Left ventricle myocardium inferior (tissue), 1 donor: ENCODE measurements at regions not wholly inside any gene's neighbourhood (a gene's known extent, or its start where the extent isn't known, plus 50 kb on each side); places are given as distances from the start of the nearest gene placed in this dataset.
A peak's percentile ranks its signal among the peaks of the same experiment; 100 is the strongest.
"Not testable (repeated sequence)": the region's sequence is repeated elsewhere in the genome, so short reads cannot be mapped to it uniquely, and the experiment has no call there.

Experiments used
- DNase-seq: peaks from one replicate; pipeline ENCODE4 v3.0.0-alpha.2; 2020
- H3K27ac ChIP-seq: fragments of 200-600 bp; replicated peaks from 2 replicates; pipeline ENCODE4 v1.8.0; 2021
- H3K27me3 ChIP-seq: fragments of 200-600 bp; 2 replicates; pipeline ENCODE4 v1.8.0; 2021; ENCODE audit warnings: low read depth
- H3K36me3 ChIP-seq: fragments of 200-600 bp; 2 replicates; pipeline ENCODE4 v1.8.0; 2021
- H3K4me1 ChIP-seq: fragments of 200-600 bp; 2 replicates; pipeline ENCODE4 v1.8.0; 2021
- H3K4me3 ChIP-seq: fragments of 200-600 bp; 2 replicates; pipeline ENCODE4 v1.8.0; 2021; ENCODE audit warnings: mild to moderate bottlenecking, moderate library complexity
- H3K9me3 ChIP-seq: fragments of 200-600 bp; replicated peaks from 2 replicates; pipeline ENCODE4 v1.8.0; 2021
- intact Hi-C: fragments of 100-400 bp; cut with micrococcal nuclease; formaldehyde crosslinking; loops from one replicate; pipeline ENCODE4 v1.11.0; 2022
- donor health status: DM: no; HTN: yes; CAD: no; lungs with severe emphysema.

- H3K9me3 ChIP-seq, H3K27ac ChIP-seq, H3K27me3 ChIP-seq, H3K4me1 ChIP-seq, H3K36me3 ChIP-seq, H3K4me3 ChIP-seq, DNase-seq, intact Hi-C loops: not testable (repeated sequence)
These were observed 176.9 kb downstream of the ZNF37A start for GRCh38 chr10:38271031-38271430.

- H3K4me1 ChIP-seq, H3K36me3 ChIP-seq, H3K27ac ChIP-seq, DNase-seq, H3K4me3 ChIP-seq, intact Hi-C loops, H3K9me3 ChIP-seq, H3K27me3 ChIP-seq: not testable (repeated sequence)
These were observed 180.7 kb downstream of the ZNF37A start for GRCh38 chr10:38274879-38275278.

GRCh38 chr10:38292560-38292959 lies 198.4 kb downstream of the ZNF37A start:
- not testable (repeated sequence) for DNase-seq

GRCh38 chr10:38310111-38310510 lies 216.0 kb downstream of the ZNF37A start:
- H3K4me3 ChIP-seq, intact Hi-C loops, H3K4me1 ChIP-seq, H3K27ac ChIP-seq, H3K36me3 ChIP-seq, DNase-seq, H3K27me3 ChIP-seq, H3K9me3 ChIP-seq: not testable (repeated sequence)

More at GRCh38 chr10:38292560-38292959, 198.4 kb downstream of the ZNF37A start:
- H3K4me3 ChIP-seq, H3K9me3 ChIP-seq, H3K27me3 ChIP-seq, H3K36me3 ChIP-seq, H3K27ac ChIP-seq, intact Hi-C loops, H3K4me1 ChIP-seq: not testable (repeated sequence)

- H3K27me3 ChIP-seq, H3K36me3 ChIP-seq, H3K9me3 ChIP-seq, H3K4me1 ChIP-seq, DNase-seq, intact Hi-C loops, H3K4me3 ChIP-seq, H3K27ac ChIP-seq: not testable (repeated sequence)
These were observed 221.1 kb downstream of the ZNF37A start for GRCh38 chr10:38315090-38315805.

- H3K36me3 ChIP-seq, H3K4me3 ChIP-seq, H3K27ac ChIP-seq, H3K9me3 ChIP-seq, DNase-seq, H3K27me3 ChIP-seq, H3K4me1 ChIP-seq, intact Hi-C loops: not testable (repeated sequence)
These were observed 227.3 kb downstream of the ZNF37A start for GRCh38 chr10:38321393-38321792.

- H3K9me3 ChIP-seq, H3K27ac ChIP-seq, H3K4me1 ChIP-seq, H3K4me3 ChIP-seq, H3K36me3 ChIP-seq, H3K27me3 ChIP-seq, intact Hi-C loops, DNase-seq: not testable (repeated sequence)
These were observed 236.2 kb downstream of the ZNF37A start for GRCh38 chr10:38330306-38330705.

- H3K27me3 ChIP-seq, H3K4me1 ChIP-seq: not testable (repeated sequence)
These were observed 237.0 kb downstream of the ZNF37A start for GRCh38 chr10:38331106-38331505.

GRCh38 chr10:38333699-38334098 lies 239.6 kb downstream of the ZNF37A start:
- H3K27ac ChIP-seq, H3K4me3 ChIP-seq, H3K4me1 ChIP-seq, H3K27me3 ChIP-seq, DNase-seq, H3K36me3 ChIP-seq, intact Hi-C loops, H3K9me3 ChIP-seq: not testable (repeated sequence)

More at GRCh38 chr10:38331106-38331505, 237.0 kb downstream of the ZNF37A start:
- H3K4me3 ChIP-seq, intact Hi-C loops, DNase-seq, H3K9me3 ChIP-seq, H3K27ac ChIP-seq, H3K36me3 ChIP-seq: not testable (repeated sequence)

GRCh38 chr10:38350645-38351044 lies 256.5 kb downstream of the ZNF37A start:
- H3K4me1 ChIP-seq, DNase-seq, H3K36me3 ChIP-seq, H3K27me3 ChIP-seq, intact Hi-C loops, H3K27ac ChIP-seq, H3K9me3 ChIP-seq, H3K4me3 ChIP-seq: not testable (repeated sequence)

GRCh38 chr10:38354410-38354809 lies 260.3 kb downstream of the ZNF37A start:
- H3K27ac ChIP-seq, DNase-seq, H3K27me3 ChIP-seq, H3K9me3 ChIP-seq, H3K4me1 ChIP-seq, H3K36me3 ChIP-seq, intact Hi-C loops, H3K4me3 ChIP-seq: not testable (repeated sequence)

- DNase-seq = peak; percentile 78
- H3K27me3 ChIP-seq, intact Hi-C loops, H3K36me3 ChIP-seq, H3K4me1 ChIP-seq, H3K9me3 ChIP-seq: not testable (repeated sequence)
- peak overlapping the region; percentile 68 for H3K4me3 ChIP-seq
- peak overlapping the region; percentile 85 for H3K27ac ChIP-seq
These were observed 261.9 kb downstream of the ZNF37A start for GRCh38 chr10:38355911-38356526.

GRCh38 chr10:38356527-38356926 lies 262.4 kb downstream of the ZNF37A start:
- H3K9me3 ChIP-seq, DNase-seq, H3K4me1 ChIP-seq, intact Hi-C loops, H3K27me3 ChIP-seq: not testable (repeated sequence)
- peaks cover 12% of the 10 kb centered on the region for H3K36me3 ChIP-seq
- H3K4me3 ChIP-seq = peak overlapping the region; percentile 68
- peak overlapping the region; percentile 85 for H3K27ac ChIP-seq

- H3K4me3 ChIP-seq, H3K4me1 ChIP-seq, H3K27ac ChIP-seq, DNase-seq, H3K9me3 ChIP-seq, H3K27me3 ChIP-seq, intact Hi-C loops: not testable (repeated sequence)
- peaks cover 51% of the 10 kb centered on the region for H3K36me3 ChIP-seq
These were observed 268.4 kb downstream of the ZNF37A start for GRCh38 chr10:38362514-38362913.
